Right renal cortex interstitium (tissue), 3 donors: ENCODE measurements at regions not wholly inside any gene's neighbourhood (a gene's known extent, or its start where the extent isn't known, plus 50 kb on each side); places are given as distances from the start of the nearest gene placed in this dataset.
A peak's percentile ranks its signal among the peaks of the same experiment; 100 is the strongest.
"Not testable (repeated sequence)": the region's sequence is repeated elsewhere in the genome, so short reads cannot be mapped to it uniquely, and the experiment has no call there.

Source experiments
- DNase-seq, 3 donors: peaks; one replicate each; pipeline ENCODE4 v3.0.0-alpha.2; 2013; ENCODE audit warnings: low read depth in 3 of 3, low spot score in 2 of 3

DNA sequence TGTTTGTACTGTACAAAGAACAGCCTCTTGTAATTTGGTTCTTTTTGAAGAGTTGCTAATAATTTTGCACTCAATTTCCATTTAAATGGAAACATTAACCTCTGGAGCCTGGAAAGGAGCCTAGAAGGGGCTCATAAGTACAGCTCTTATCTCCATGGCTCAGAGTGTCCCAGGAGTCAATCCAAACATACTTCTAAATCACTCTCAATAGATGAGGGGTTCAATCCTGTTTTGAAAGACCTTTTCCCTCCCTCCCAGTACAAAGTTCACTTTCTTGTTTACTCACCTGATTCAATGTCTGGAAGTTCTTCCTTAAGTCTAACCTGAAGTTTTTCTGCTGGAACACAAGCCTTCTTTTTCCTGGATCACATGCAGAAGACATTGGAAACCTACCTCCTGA lies 273.0 kb upstream of the PLET1 start:
- DNase-seq, result no peak

- DNase-seq, result no peak
Measured at GRCh38 chr11:112534208-112534607, 273.5 kb upstream of the PLET1 start.

GRCh38 chr11:112537026-112537425 lies 276.4 kb upstream of the PLET1 start:
- DNase-seq, result no peak

DNA sequence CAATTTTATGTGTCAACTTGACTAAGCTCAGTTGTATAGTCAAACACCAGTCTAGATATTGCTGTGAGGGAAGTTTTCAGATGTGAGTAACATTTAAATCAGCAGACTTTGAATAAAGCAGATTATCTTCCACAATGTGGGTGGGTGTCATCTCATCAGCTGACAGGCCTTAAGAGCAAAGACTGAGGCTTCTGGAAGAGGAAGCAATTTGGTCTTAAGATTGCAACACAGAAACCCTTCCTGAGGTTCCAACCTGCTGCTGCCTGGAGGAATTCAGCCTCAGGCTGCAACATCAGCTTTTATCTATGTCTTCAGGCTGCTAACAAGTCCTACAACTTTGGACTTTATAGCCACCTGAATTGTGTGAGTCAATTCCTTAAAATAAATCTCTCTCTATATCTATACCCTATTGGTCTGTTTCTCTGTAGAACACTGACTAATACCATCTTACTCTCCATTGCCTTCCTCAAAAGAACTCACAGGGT lies 277.2 kb upstream of the PLET1 start:
- DNase-seq, result no peak

- no peak for DNase-seq
Measured at GRCh38 chr11:112538534-112539280, 278.0 kb upstream of the PLET1 start.

- not testable (repeated sequence) for DNase-seq
Measured at GRCh38 chr11:112539281-112539555, 278.6 kb upstream of the PLET1 start.

DNA sequence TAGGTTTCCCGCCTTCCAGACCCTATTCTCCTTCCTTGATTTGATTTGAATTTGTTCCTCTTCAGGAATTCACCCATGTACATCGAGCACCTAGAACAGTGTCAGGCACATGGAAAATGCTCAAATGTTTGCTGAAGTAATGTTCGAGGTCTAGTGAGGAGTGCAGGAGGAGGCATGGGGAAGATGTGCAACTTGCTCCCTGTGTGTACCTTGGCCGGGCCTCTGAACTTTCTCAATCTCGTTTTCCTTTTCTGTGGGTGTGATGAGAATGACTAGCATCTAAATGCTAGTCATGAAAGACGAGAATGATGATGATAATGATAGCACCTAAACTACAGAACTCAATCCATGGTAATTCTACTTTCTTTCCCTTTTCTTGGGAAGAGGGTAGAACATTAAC lies 279.1 kb upstream of the PLET1 start:
- DNase-seq, result no peak

DNA sequence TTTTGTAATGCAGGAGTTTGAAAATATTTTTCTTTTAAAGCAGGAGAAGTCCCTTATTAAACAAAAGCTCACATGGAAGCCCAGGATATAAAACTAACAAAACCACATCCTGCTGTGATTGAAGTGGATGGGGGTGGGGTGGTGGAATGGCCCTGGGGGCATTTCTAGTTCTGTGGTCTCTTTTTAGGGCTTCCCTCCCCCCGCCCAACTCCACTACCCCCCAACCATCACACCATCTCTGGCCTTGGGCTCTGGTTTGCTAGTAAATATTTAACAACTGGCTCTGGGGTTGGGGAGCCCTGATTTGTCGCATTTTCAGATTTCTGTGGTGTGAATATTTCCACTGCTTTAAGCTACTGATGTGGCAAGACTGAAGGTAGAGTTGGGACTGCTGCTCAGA lies 279.6 kb upstream of the PLET1 start:
- no peak for DNase-seq

GRCh38 chr11:112541140-112542046 lies 280.7 kb upstream of the PLET1 start:
- DNase-seq, result no peak

DNA sequence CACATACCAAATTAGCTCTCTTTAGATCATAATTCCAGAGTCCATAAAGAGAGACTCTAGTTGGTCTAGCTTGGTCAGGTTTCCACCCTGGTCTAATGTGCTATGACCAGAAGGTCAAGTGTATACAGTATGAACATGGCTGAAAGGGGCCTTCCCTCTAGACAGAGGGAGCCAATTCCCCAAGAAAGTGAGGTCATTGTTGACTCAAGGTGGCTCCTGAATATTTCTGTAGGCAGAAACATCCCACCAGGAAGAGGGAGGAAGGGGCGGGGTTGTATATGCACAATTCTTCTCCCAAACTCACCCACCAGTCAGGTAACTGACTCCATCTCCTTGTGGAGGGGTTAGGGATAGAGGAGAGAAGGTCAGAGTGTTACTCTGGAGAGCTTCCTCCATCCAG lies 281.8 kb upstream of the PLET1 start:
- no peak for DNase-seq

- no peak for DNase-seq
Measured at GRCh38 chr11:112543390-112543789, 282.7 kb upstream of the PLET1 start.

DNA sequence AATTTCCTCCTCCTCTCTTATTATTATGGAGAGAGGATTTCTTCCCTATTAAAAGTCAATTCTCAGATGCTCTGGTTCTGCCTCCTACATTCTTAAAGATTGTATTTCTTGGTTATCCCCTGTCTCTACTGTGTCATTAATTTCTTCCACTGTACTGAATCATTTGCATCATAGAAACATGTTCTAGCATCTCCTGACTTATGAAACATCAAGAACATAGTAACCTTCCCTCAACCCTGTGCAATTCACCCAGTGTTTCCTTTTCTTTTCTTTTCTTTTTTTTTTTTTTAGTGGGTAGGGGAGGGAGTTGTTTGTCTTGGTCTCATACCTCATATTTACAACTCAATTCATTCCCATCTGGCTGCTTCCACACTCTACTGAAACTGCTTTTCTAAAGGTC lies 288.0 kb upstream of the PLET1 start:
- DNase-seq, result no peak

DNA sequence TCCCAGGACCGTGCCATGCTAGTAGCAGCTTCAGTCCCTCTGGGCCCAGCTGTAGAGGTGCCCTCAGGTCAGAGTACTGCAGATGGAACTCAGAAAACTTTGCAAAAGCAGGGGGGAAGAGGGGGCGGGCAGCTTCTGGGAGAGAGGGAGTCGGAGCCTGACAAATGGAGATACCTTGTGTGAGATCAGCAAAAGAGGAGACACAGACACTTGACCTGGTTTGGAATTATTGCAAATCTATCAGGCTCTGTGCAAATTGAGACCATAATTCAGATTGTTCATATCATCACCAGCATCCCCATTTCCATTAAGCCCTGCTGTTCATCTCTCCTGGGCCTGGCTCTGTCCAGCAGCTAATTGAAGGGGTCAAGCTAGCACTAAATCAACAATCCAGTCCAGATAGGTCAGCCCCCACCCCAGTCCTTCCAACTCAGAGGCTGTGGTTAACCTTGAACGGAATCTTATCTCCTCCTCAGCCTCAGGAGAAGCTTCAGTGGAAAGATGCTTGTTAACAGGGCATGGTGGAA lies 292.6 kb upstream of the PLET1 start:
- DNase-seq, result no peak

DNA sequence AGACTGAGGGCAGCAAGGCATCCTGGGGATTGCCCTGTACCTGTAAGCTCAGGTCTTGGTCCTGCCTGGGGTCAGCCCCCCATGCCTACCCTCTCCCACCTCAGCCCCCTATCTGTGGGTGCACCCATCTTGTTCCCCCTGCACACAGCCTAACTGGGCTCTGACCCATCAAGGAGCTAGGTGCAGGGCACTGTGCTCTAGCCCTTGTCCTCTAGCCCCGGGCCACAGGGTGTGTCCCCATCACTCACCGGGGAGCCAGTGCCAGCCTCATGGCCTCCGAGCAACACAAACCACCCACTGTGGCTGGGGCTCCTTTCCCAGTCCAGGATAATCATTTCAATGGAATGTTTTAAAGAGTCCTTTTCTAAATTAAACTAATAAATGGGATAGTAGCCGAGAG lies 293.9 kb upstream of the PLET1 start:
- no peak for DNase-seq

DNA sequence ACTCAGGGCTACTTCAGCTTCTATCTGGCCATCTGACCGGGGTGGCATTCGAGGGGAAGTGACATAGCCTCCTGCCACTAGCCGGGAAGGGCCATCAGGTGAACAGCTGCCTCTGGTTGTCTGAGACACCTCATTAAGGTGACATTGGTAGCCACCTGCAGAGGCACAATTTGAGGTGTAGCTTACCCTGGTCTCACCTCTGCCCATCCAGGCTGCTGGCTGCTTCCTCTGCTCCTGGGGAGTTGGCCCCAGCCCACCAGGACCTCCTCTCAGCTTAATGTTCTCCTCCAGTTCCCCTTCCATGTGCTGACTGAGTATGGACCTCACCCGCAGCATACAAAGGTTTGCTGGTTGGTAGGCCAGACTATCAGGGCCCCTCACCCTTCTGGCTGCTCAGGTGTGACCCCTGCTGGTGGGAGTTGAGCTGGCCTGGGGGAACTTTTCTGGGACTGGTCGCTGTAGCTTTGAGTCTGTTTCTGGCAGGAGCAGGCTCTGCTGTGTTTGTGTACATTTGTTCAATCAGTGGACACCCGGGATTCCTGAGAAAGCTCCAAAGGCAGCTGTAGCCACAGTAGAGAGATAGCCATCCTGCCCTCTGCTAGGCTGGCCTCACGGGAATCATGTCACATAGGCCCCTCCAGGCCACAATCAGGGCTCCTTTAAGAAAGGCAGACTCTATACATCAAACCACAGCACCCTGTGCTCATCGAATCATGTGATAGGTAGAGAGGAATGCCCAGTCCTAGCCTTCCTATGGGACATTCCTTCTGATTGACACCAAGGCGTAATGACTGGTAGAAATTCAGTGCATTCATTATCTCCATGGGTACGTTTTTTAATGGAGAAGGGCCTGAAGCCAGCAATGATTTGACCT lies 295.1 kb upstream of the PLET1 start:
- peak in 1 of 3 donors; percentile 13 for DNase-seq

- DNase-seq, result no peak
Measured at GRCh38 chr11:112558691-112559090, 298.0 kb upstream of the PLET1 start.

GRCh38 chr11:112563808-112564207 lies 303.1 kb upstream of the PLET1 start:
- DNase-seq, result no peak

- DNase-seq, result no peak
Measured at GRCh38 chr11:112564228-112564955, 303.7 kb upstream of the PLET1 start.

GRCh38 chr11:112565551-112565950 lies 304.9 kb upstream of the PLET1 start:
- no peak for DNase-seq

GRCh38 chr11:112566124-112566523 lies 305.5 kb upstream of the PLET1 start:
- no peak for DNase-seq
